ENCODE measurements at regions not wholly inside any gene's neighbourhood (a gene's known extent, or its start where the extent isn't known, plus 50 kb on each side); places are given as distances from the start of the nearest gene placed in this dataset.

- TF ChIP-seq, protein P1, sequence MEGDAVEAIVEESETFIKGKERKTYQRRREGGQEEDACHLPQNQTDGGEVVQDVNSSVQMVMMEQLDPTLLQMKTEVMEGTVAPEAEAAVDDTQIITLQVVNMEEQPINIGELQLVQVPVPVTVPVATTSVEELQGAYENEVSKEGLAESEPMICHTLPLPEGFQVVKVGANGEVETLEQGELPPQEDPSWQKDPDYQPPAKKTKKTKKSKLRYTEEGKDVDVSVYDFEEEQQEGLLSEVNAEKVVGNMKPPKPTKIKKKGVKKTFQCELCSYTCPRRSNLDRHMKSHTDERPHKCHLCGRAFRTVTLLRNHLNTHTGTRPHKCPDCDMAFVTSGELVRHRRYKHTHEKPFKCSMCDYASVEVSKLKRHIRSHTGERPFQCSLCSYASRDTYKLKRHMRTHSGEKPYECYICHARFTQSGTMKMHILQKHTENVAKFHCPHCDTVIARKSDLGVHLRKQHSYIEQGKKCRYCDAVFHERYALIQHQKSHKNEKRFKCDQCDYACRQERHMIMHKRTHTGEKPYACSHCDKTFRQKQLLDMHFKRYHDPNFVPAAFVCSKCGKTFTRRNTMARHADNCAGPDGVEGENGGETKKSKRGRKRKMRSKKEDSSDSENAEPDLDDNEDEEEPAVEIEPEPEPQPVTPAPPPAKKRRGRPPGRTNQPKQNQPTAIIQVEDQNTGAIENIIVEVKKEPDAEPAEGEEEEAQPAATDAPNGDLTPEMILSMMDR (IDR thresholded peaks at IDR 0.05; ENCODE audit: low read depth, low read length) = no peak
- TF ChIP-seq EZH2phosphoT487 (IDR thresholded peaks at IDR 0.05; ENCODE audit: low read depth) = no peak
Observed at GRCh38 chr18:31218671-31219383, 56.2 kb upstream of the DSC1 start.

Measured in OCI-LY3 (cell line).